HEK293 (cell line): ENCODE measurements at regions not wholly inside any gene's neighbourhood (a gene's known extent, or its start where the extent isn't known, plus 50 kb on each side); places are given as distances from the start of the nearest gene placed in this dataset.

ENCODE experiments used
- CTCF ChIA-PET: fragments of 350-600 bp; formaldehyde crosslinking; extraction: SDS; loops from one replicate; lab custom pipeline; 2021; ENCODE audit warnings: antibody characterized with exemption; lab: Yijun Ruan, JAX
- POLR2A ChIA-PET: fragments of 300-600 bp; formaldehyde crosslinking; extraction: SDS; loops from one replicate; lab custom pipeline; 2020; ENCODE audit warnings: antibody characterized with exemption, inconsistent platforms; lab: Yijun Ruan, JAX
- H3K27ac ChIP-seq: fragments of 200-500 bp; sonication (Bioruptor generic); 2 replicates; pipeline ENCODE4 v1.5.1; 2014; ENCODE audit warnings: low read depth, low read length, control low read depth, inconsistent platforms; ENCODE audit errors: extremely low read depth
- H3K36me3 ChIP-seq, 2 experiments: fragments of 200-500 bp in 1 of 2; sonication (Bioruptor generic) in 1 of 2; 1 replicate in 1 of 2; 2 replicates in 1 of 2; pipeline ENCODE4 v1.5.1; 2014 to 2017; ENCODE audit warnings: inconsistent platforms in 2 of 2, low read length in 2 of 2; ENCODE audit not compliant: control insufficient read depth in 2 of 2, insufficient read depth in 1 of 2
- H3K4me1 ChIP-seq: fragments of 200-500 bp; sonication (Bioruptor generic); 2 replicates; pipeline ENCODE4 v1.5.1; 2014; ENCODE audit warnings: mild to moderate bottlenecking, low read length, inconsistent platforms; ENCODE audit not compliant: control insufficient read depth, insufficient read depth
- H3K4me3 ChIP-seq: 2 replicates; pipeline ENCODE4 v1.5.1; 2011; ENCODE audit warnings: low read depth, mild to moderate bottlenecking, control low read depth, low read length, moderate library complexity
- H3K9me3 ChIP-seq: fragments of 200-500 bp; sonication (Bioruptor generic); 2 replicates; pipeline ENCODE4 v1.5.1; 2014; ENCODE audit warnings: low read depth, low read length, inconsistent platforms; ENCODE audit not compliant: control insufficient read depth, insufficient read depth
- KLF10 ChIP-seq: fragments of 450-650 bp; IDR thresholded peaks from 2 replicates; pipeline ENCODE4 v1.5.1; 2018; ENCODE audit warnings: missing biosample characterization, mild to moderate bottlenecking, missing genetic modification characterization
- KLF17 ChIP-seq: fragments of 450-650 bp; formaldehyde crosslinking; IDR thresholded peaks from 2 replicates; pipeline ENCODE4 v1.5.1; 2016; ENCODE audit warnings: missing biosample characterization, missing genetic modification characterization
- KLF7 ChIP-seq: fragments of 450-650 bp; formaldehyde crosslinking; IDR thresholded peaks from 2 replicates; pipeline ENCODE4 v1.5.1; 2016; ENCODE audit warnings: missing biosample characterization, missing genetic modification characterization, borderline replicate concordance
- PATZ1 ChIP-seq: fragments of 450-650 bp; formaldehyde crosslinking; IDR thresholded peaks from 2 replicates; pipeline ENCODE4 v1.5.1; 2016; ENCODE audit warnings: missing biosample characterization, missing genetic modification characterization
- SETDB1 ChIP-seq: IDR thresholded peaks from one replicate; pipeline ENCODE4 v1.6.1; 2017; ENCODE audit warnings: mild to moderate bottlenecking, low read length, moderate library complexity, mixed read lengths; ENCODE audit not compliant: insufficient read length
- SP3 ChIP-seq: fragments of 450-650 bp; formaldehyde crosslinking; IDR thresholded peaks from 2 replicates; pipeline ENCODE4 v1.5.1; 2016; ENCODE audit warnings: missing biosample characterization, missing genetic modification characterization
- ZBTB21 ChIP-seq: fragments of 450-650 bp; formaldehyde crosslinking; IDR thresholded peaks from 2 replicates; pipeline ENCODE4 v1.5.1; 2017; ENCODE audit warnings: missing biosample characterization, missing genetic modification characterization
- ZBTB49 ChIP-seq: fragments of 450-650 bp; formaldehyde crosslinking; IDR thresholded peaks from 2 replicates; pipeline ENCODE4 v1.5.1; 2016; ENCODE audit warnings: missing biosample characterization, missing genetic modification characterization, low read depth
- ZNF174 ChIP-seq: fragments of 450-650 bp; formaldehyde crosslinking; IDR thresholded peaks from 2 replicates; pipeline ENCODE4 v1.5.0; 2017; ENCODE audit warnings: missing biosample characterization, mild to moderate bottlenecking, missing genetic modification characterization
- ZNF223 ChIP-seq: fragments of 450-650 bp; formaldehyde crosslinking; IDR thresholded peaks from 2 replicates; pipeline ENCODE4 v1.5.1; 2016; ENCODE audit warnings: missing biosample characterization, missing genetic modification characterization
- ZNF280D ChIP-seq: fragments of 450-650 bp; formaldehyde crosslinking; IDR thresholded peaks from 2 replicates; pipeline ENCODE4 v1.5.1; 2016; ENCODE audit warnings: missing biosample characterization, missing genetic modification characterization
- ZNF544 ChIP-seq: fragments of 450-650 bp; formaldehyde crosslinking; IDR thresholded peaks from 2 replicates; pipeline ENCODE4 v1.5.0; 2017; ENCODE audit warnings: missing biosample characterization, missing genetic modification characterization
- ZNF555 ChIP-seq: fragments of 450-650 bp; formaldehyde crosslinking; conservative IDR thresholded peaks from 2 replicates; pipeline ENCODE4 v1.5.1; 2017; ENCODE audit warnings: missing biosample characterization, mild to moderate bottlenecking, missing genetic modification characterization, inconsistent platforms
- ZNF560 ChIP-seq: fragments of 450-650 bp; formaldehyde crosslinking; IDR thresholded peaks from 2 replicates; pipeline ENCODE4 v1.5.1; 2017; ENCODE audit warnings: missing biosample characterization, missing genetic modification characterization, borderline replicate concordance
- ZNF571 ChIP-seq: fragments of 450-650 bp; formaldehyde crosslinking; IDR thresholded peaks from 2 replicates; pipeline ENCODE4 v1.5.0; 2017; ENCODE audit warnings: missing biosample characterization, missing genetic modification characterization
- ZNF596 ChIP-seq: fragments of 450-650 bp; IDR thresholded peaks from 2 replicates; pipeline ENCODE4 v1.5.0; 2018; ENCODE audit warnings: missing biosample characterization, mild to moderate bottlenecking, missing genetic modification characterization, moderate library complexity
- ZNF621 ChIP-seq: fragments of 450-650 bp; formaldehyde crosslinking; IDR thresholded peaks from 2 replicates; pipeline ENCODE4 v1.5.1; 2017; ENCODE audit warnings: missing biosample characterization, missing genetic modification characterization
- ZNF76 ChIP-seq: fragments of 450-650 bp; formaldehyde crosslinking; IDR thresholded peaks from 2 replicates; pipeline ENCODE4; 2016; ENCODE audit warnings: low read depth, missing biosample characterization, missing genetic modification characterization, borderline replicate concordance
- ZNF785 ChIP-seq: fragments of 450-650 bp; formaldehyde crosslinking; IDR thresholded peaks from 2 replicates; pipeline ENCODE4 v1.5.1; 2016; ENCODE audit warnings: missing biosample characterization, missing genetic modification characterization
- ZSCAN4 ChIP-seq: fragments of 450-650 bp; formaldehyde crosslinking; IDR thresholded peaks from 2 replicates; pipeline ENCODE4 v1.5.1; 2017; ENCODE audit warnings: missing biosample characterization, missing genetic modification characterization
- ZXDB ChIP-seq: fragments of 450-650 bp; formaldehyde crosslinking; IDR thresholded peaks from 2 replicates; pipeline ENCODE4 v1.5.1; 2016; ENCODE audit warnings: missing biosample characterization, missing genetic modification characterization

GRCh38 chr7:25429731-25430130 lies 201.4 kb upstream of the NPVF start:
- H3K9me3 ChIP-seq: no peaks in the 10 kb centered on the region
- POLR2A ChIA-PET: no interaction called here
- H3K4me3 ChIP-seq: no peak overlapping the region
- no peak overlapping the region for H3K27ac ChIP-seq
- H3K36me3 ChIP-seq: no peaks in the 10 kb centered on the region
- CTCF ChIA-PET: interaction anchor here (0.7 to 0.8 kb wide), 2 partner anchors 21 to 40 kb away, joined by 3 read pairs; no protein-coding TSS in a partner anchor
- TF ChIP-seq KLF10 (tag by site-specific recombination): no peak
- TF ChIP-seq ZNF174: no peak
- TF ChIP-seq SP3 (tag by site-specific recombination): no peak
- TF ChIP-seq SETDB1: no peak
- no peak for TF ChIP-seq ZNF544
- no peak for TF ChIP-seq ZNF223 (tag by site-specific recombination)
- TF ChIP-seq ZNF76 (tag by site-specific recombination): no peak
- no peak for TF ChIP-seq ZNF596 (tag by site-specific recombination)
- no peak for TF ChIP-seq ZNF621 (tag by site-specific recombination)
- TF ChIP-seq ZNF560: no peak
- TF ChIP-seq ZBTB49 (tag by site-specific recombination): no peak
- no peak for TF ChIP-seq ZNF280D (tag by site-specific recombination)
- TF ChIP-seq ZSCAN4 (tag by site-specific recombination): no peak
- no peak for TF ChIP-seq KLF7 (tag by site-specific recombination)
- H3K4me1 ChIP-seq: no peaks in the 10 kb centered on the region

GRCh38 chr7:25430200-25430931 lies 202.1 kb upstream of the NPVF start:
- Histone ChIP-seq H3K4me1 (no peaks in the 10 kb centered on the region), H3K4me3 (no peak overlapping the region), H3K27ac (no peak overlapping the region), H3K36me3 (no peaks in the 10 kb centered on the region), H3K9me3 (no peaks in the 10 kb centered on the region)
- ChIA-PET POLR2A (no interaction called here), CTCF (interaction anchor here (0.7 to 0.8 kb wide), 2 partner anchors 22 to 41 kb away, joined by 3 read pairs; no protein-coding TSS in a partner anchor)
- TF ChIP-seq KLF10 (tag by site-specific recombination) (no peak), ZNF555 (tag by site-specific recombination) (no peak), ZNF785 (tag by site-specific recombination) (no peak), ZNF571 (tag by site-specific recombination) (no peak), ZXDB (no peak), KLF17 (tag by site-specific recombination) (no peak), PATZ1 (no peak), ZBTB21 (no peak)
